Loucy (cell line): ENCODE measurements at regions not wholly inside any gene's neighbourhood (a gene's known extent, or its start where the extent isn't known, plus 50 kb on each side); places are given as distances from the start of the nearest gene placed in this dataset.

Experiments
- EZH2phosphoT487 ChIP-seq: fragments of 200-600 bp; IDR thresholded peaks from 2 replicates; pipeline ENCODE4 v1.6.1; 2018; ENCODE audit warnings: antibody characterized with exemption, mild to moderate bottlenecking, moderate library complexity, borderline replicate concordance
- TF ChIP-seq, protein P1 (sequence below): fragments of 200-600 bp; sonication (generic); conservative IDR thresholded peaks from 2 replicates; pipeline ENCODE4 v1.5.1; 2014; ENCODE audit warnings: mild to moderate bottlenecking, antibody characterized with exemption, low read length

DNA sequence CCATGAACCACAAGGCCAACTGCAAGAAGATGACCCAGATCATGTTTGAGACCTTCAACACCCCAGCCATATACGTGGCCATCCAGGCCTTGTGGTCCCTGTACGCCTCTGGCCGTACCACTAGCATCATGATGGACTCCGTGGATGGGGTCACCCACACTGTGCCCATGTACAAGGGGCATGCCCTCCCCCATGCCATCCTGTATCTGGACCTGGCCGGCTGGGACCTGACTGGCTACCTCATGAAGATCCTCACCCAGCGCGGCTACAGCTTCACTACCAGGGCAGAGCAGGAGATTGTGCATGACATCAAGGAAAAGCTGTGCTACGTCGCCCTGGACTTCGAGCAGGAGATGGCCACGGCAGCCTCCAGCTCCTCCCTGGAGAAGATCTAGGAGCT is 153.7 kb downstream of the CAVIN4 start:
- TF ChIP-seq, protein P1, sequence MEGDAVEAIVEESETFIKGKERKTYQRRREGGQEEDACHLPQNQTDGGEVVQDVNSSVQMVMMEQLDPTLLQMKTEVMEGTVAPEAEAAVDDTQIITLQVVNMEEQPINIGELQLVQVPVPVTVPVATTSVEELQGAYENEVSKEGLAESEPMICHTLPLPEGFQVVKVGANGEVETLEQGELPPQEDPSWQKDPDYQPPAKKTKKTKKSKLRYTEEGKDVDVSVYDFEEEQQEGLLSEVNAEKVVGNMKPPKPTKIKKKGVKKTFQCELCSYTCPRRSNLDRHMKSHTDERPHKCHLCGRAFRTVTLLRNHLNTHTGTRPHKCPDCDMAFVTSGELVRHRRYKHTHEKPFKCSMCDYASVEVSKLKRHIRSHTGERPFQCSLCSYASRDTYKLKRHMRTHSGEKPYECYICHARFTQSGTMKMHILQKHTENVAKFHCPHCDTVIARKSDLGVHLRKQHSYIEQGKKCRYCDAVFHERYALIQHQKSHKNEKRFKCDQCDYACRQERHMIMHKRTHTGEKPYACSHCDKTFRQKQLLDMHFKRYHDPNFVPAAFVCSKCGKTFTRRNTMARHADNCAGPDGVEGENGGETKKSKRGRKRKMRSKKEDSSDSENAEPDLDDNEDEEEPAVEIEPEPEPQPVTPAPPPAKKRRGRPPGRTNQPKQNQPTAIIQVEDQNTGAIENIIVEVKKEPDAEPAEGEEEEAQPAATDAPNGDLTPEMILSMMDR, result no peak
- no peak for TF ChIP-seq EZH2phosphoT487
